HepG2 (cell line): ENCODE measurements at regions not wholly inside any gene's neighbourhood (a gene's known extent, or its start where the extent isn't known, plus 50 kb on each side); places are given as distances from the start of the nearest gene placed in this dataset.

Source experiments
- ATAC-seq: fragments of 200-7000 bp; cut with Tn5 transposase; 3 replicates; pipeline ENCODE4 v1.9.1; 2020; ENCODE audit warnings: mild to moderate bottlenecking, moderate library complexity
- BruUV-seq: library from RNA; stranded (reverse); fragments of 400-500 nt; replicated peaks from 2 replicates; lab custom pipeline; 2021; lab: Mats Ljungman, UMichigan
- CTCF ChIA-PET: fragments of 300-600 bp; formaldehyde crosslinking; extraction: SDS; loops from one replicate; lab custom pipeline; 2021; ENCODE audit warnings: low total read pairs, inconsistent platforms, low intra/inter-chr PET ratio; lab: Yijun Ruan, JAX
- POLR2A ChIA-PET: fragments of 350-600 bp; sonication (Branson Sonifier 250); formaldehyde crosslinking; loops from one replicate; lab custom pipeline; 2020; ENCODE audit warnings: antibody characterized with exemption, inconsistent platforms; lab: Yijun Ruan, JAX
- DNase-seq: peaks from one replicate; pipeline ENCODE4 v3.0.0-alpha.2; 2015; ENCODE audit warnings: low spot score
- FAIRE-seq: peaks from 3 replicates; lab custom pipeline; 2011; peaks lifted over from hg19 to GRCh38; lab: Jason Lieb, UNC
- H2AFZ ChIP-seq: one replicate; pipeline ENCODE4 v1.6.1; 2011; ENCODE audit warnings: low read length, inconsistent platforms
- H3K27ac ChIP-seq: fragments of 300-600 bp; 3 replicates; pipeline ENCODE4 v1.8.0; 2011; ENCODE audit warnings: mixed run types, mild to moderate bottlenecking, mixed read lengths, low read length, inconsistent platforms; ENCODE audit not compliant: insufficient read depth; ENCODE audit errors: extremely low read length
- H3K27me3 ChIP-seq, 2 experiments: fragments of 200-600 bp in 1 of 2; 2 replicates in 1 of 2; 3 replicates in 1 of 2; pipeline versions ENCODE4 v1.6.0 to v1.8.0; 2011; ENCODE audit warnings: low read length in 2 of 2, mild to moderate bottlenecking in 2 of 2, moderate library complexity in 2 of 2, inconsistent platforms in 1 of 2; ENCODE audit not compliant: insufficient read depth in 2 of 2, control insufficient read depth in 1 of 2
- H3K36me3 ChIP-seq, 2 experiments: fragments of 200-600 bp in 1 of 2; replicated peaks in 1 of 2; 2 replicates in 1 of 2; 3 replicates in 1 of 2; pipeline versions ENCODE4 v1.5.1 to v1.8.0; 2011; ENCODE audit warnings: low read length in 2 of 2, inconsistent platforms in 1 of 2; ENCODE audit not compliant: insufficient read depth in 2 of 2, control insufficient read depth in 1 of 2
- H3K4me1 ChIP-seq: 2 replicates; pipeline ENCODE4 v1.5.1; 2012; ENCODE audit warnings: low read length, inconsistent platforms; ENCODE audit not compliant: insufficient read depth
- H3K4me2 ChIP-seq: 2 replicates; pipeline ENCODE4 v1.6.0; 2011; ENCODE audit warnings: low read depth, low read length, inconsistent platforms
- H3K4me3 ChIP-seq, 3 experiments: fragments of 200-600 bp in 1 of 3; sonication (generic), shearing (Covaris generic) in 1 of 3; replicated peaks in 1 of 3; 2 replicates each; pipeline ENCODE4 v1.5.1; 2011 to 2016; ENCODE audit warnings: low read length in 3 of 3, inconsistent platforms in 2 of 3, low read depth in 2 of 3, mild to moderate bottlenecking in 2 of 3, control low read depth in 1 of 3, mixed read lengths in 1 of 3; ENCODE audit not compliant: insufficient read depth in 1 of 3
- H3K79me2 ChIP-seq: one replicate; pipeline ENCODE4 v1.6.1; 2011; ENCODE audit warnings: low read length, inconsistent platforms; ENCODE audit not compliant: insufficient read depth
- H3K9ac ChIP-seq: 2 replicates; pipeline ENCODE4 v1.6.0; 2011; ENCODE audit warnings: mild to moderate bottlenecking, low read depth, low read length, inconsistent platforms; ENCODE audit not compliant: insufficient read depth
- H3K9me3 ChIP-seq: 2 replicates; pipeline ENCODE4 v1.5.1; 2012; ENCODE audit warnings: mild to moderate bottlenecking, low read length
- H4K20me1 ChIP-seq: 2 replicates; pipeline ENCODE4 v1.6.0; 2011; ENCODE audit warnings: inconsistent platforms, mild to moderate bottlenecking, low read length, moderate library complexity; ENCODE audit not compliant: insufficient read depth
- GATA4 ChIP-seq: sonication (generic); IDR thresholded peaks from 2 replicates; pipeline ENCODE4 v1.6.1; 2016; ENCODE audit warnings: antibody characterized with exemption, low read depth, borderline replicate concordance
- MTF2 ChIP-seq: sonication (generic); formaldehyde crosslinking; IDR thresholded peaks from 2 replicates; pipeline ENCODE4 v1.5.0; 2020; ENCODE audit warnings: missing genetic modification reagents, borderline replicate concordance
- MYC ChIP-seq: sonication (generic); formaldehyde crosslinking; IDR thresholded peaks from 2 replicates; pipeline ENCODE4 v1.9.0; 2021; ENCODE audit warnings: missing genetic modification reagents, borderline replicate concordance
- POGK ChIP-seq: sonication (generic); formaldehyde crosslinking; conservative IDR thresholded peaks from 2 replicates; pipeline ENCODE4 v1.8.0; 2022; ENCODE audit warnings: mild to moderate bottlenecking, moderate library complexity, missing genetic modification reagents
- STAT5B ChIP-seq: sonication (generic); formaldehyde crosslinking; IDR thresholded peaks from 2 replicates; pipeline ENCODE4 v1.4.0; 2020; ENCODE audit warnings: missing genetic modification reagents
- ZNF280B ChIP-seq: sonication (generic); formaldehyde crosslinking; IDR thresholded peaks from 2 replicates; pipeline ENCODE4 v1.5.0; 2020; ENCODE audit warnings: missing genetic modification reagents, mild to moderate bottlenecking, borderline replicate concordance
- WGBS: methylation state at CpG from one replicate; pipeline ENCODE4 v1.1.6; 2017; ENCODE audit warnings: low lambda C conversion rate; 5-methylcytosine and 5-hydroxymethylcytosine counted together
- in situ Hi-C: cut with HindIII; loops from 2 replicates; pipeline ENCODE4 v1.10.0; 2017; ENCODE audit warnings: low pct_unique_long_range_greater_than_20kb; ENCODE audit not compliant: extremely low pct_ligation_motif_present
- intact Hi-C: fragments of 100-400 bp; cut with micrococcal nuclease; formaldehyde crosslinking; loops from one replicate; pipeline ENCODE4 v1.10.0; 2022; ENCODE audit not compliant: unreplicated experiment

DNA sequence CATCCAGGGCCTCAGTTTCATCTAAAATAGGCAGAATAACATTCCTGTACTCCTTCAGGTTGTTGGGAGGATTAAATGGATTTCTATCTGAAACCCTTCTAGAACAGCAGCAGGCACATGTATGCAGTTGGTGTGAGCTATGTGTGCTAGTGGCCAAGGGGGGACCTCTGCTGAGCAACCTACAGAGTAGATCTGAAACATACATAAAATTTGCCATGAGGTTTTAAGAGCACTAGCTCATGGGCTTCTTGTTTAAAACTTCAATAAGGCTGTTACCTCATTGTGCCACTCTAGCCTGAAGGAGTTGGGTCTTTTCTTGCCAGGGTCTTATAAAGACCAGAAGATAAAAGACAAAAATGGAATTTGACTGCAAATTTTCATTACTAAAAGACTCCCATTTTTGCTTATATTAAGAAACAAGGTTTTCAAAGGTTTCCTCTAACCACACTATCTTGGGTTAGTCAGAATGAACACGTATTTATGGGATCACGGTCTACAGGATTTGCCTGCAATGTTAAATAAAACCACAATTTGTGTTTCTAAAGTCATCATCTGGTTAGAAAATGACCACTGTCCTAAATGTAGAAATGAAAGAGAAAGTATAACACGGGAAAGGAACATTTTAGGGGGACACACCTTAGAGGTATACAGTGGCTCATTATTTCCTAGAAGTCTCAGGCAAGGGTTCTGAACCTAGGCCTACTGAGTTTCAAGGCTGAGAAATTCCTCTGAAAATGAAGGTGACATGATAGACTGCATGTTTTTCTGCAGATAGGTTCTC lies 144.9 kb upstream of the OLIG3 start:
- H3K4me1 ChIP-seq, result peaks cover 8% of the 10 kb centered on the region; the same call in 1 of the 2 replicates
- TF ChIP-seq MYC (CRISPR knock-in tag) (no peak), GATA4 (no peak), MTF2 (CRISPR knock-in tag) (no peak), POGK (CRISPR knock-in tag) (no peak), STAT5B (CRISPR knock-in tag) (no peak), ZNF280B (CRISPR knock-in tag) (no peak)
- no peaks in the 10 kb centered on the region for H3K36me3 ChIP-seq
- 19% methylated on average over 3 of the region's 3 CpGs for whole genome bisulfite sequencing
- DNase-seq (no peak), FAIRE-seq (no peak), ATAC-seq (no peak)
- ChIA-PET CTCF (interaction anchor here (4.2 kb wide), 1 partner anchor 368 kb away, joined by 50 read pairs; no protein-coding TSS in a partner anchor), POLR2A (no interaction called here)
- in situ Hi-C loops, result loop anchor here (25.0 kb wide), 1 partner anchor 677 kb away; no protein-coding TSS in a partner anchor
- BruUV-seq, result no TSS peak
- no peak overlapping the region for H3K9ac ChIP-seq
- H3K79me2 ChIP-seq, result no peaks in the 10 kb centered on the region
- H3K27ac ChIP-seq, result no peak overlapping the region
- H3K9me3 ChIP-seq, result no peaks in the 10 kb centered on the region
- no peaks in the 10 kb centered on the region for H3K27me3 ChIP-seq
- no peak overlapping the region for H2AFZ ChIP-seq
- H3K4me2 ChIP-seq, result no peak overlapping the region
- no peak overlapping the region for H3K4me3 ChIP-seq
- H4K20me1 ChIP-seq, result no peaks in the 10 kb centered on the region
- intact Hi-C loops, result no loop called here
